ENCODE measurements at regions not wholly inside any gene's neighbourhood (a gene's known extent, or its start where the extent isn't known, plus 50 kb on each side); places are given as distances from the start of the nearest gene placed in this dataset.

GRCh38 chr7:39810710-39811109 lies 139.3 kb upstream of the CDK13 start:
- Histone ChIP-seq H3K4me2 (ENCODE audit: low read length) (peak overlapping the region; percentile 44), H3K27ac (ENCODE audit: low read depth, low read length) (no peak overlapping the region), H3K9me2 (ENCODE audit: insufficient read depth) (no peaks in the 10 kb centered on the region), H3K27me3 (ENCODE audit: insufficient read depth, low read length) (peaks cover 7% of the 10 kb centered on the region), H4K20me1 (ENCODE audit: insufficient read depth) (no peaks in the 10 kb centered on the region), H2AFZ (ENCODE audit: low read depth, low read length, poor library complexity, severe bottlenecking) (peak overlapping the region; percentile 63), H3K36me3 (ENCODE audit: control insufficient read depth in 1 of 2, insufficient read depth in 2 of 2, low read length in 2 of 2) (no peaks in the 10 kb centered on the region), H3K4me1 (ENCODE audit: control insufficient read depth in 1 of 2, insufficient read depth in 2 of 2, low read length in 2 of 2) (peaks cover 5 to 12% of the 10 kb centered on the region in 2 experiments; a peak in 3 of 4 replicates), H3K79me2 (ENCODE audit: insufficient read depth, low read length) (no peaks in the 10 kb centered on the region), H3K9ac (ENCODE audit: low read length) (no peak overlapping the region), H3K9me3 (ENCODE audit: control insufficient read depth in 1 of 2, insufficient read depth in 1 of 2, low read depth in 1 of 2, low read length in 2 of 2) (no peaks in the 10 kb centered on the region), H3K4me3 (replicated peaks in 1 of 2; ENCODE audit: low read depth in 1 of 2, low read length in 2 of 2) (no peak overlapping the region)
- CTCF ChIA-PET, result interaction anchor here (1.1 to 1.3 kb wide), 2 partner anchors 230 to 242 kb away, joined by 4 read pairs; no protein-coding TSS in a partner anchor
- TF ChIP-seq TCF7L2 (IDR thresholded peaks at IDR 0.05; ENCODE audit: borderline replicate concordance, extremely low read depth, insufficient read depth, insufficient read length), result no peak
- no peak for TF ChIP-seq POLR2A (IDR thresholded peaks at IDR 0.05; ENCODE audit: borderline replicate concordance, extremely low read depth, insufficient read depth, insufficient read length)
- no peak for TF ChIP-seq ZFX (IDR thresholded peaks at IDR 0.05)
- no peak for TF ChIP-seq RAD21 (IDR thresholded peaks at IDR 0.05; ENCODE audit: low read depth)
- TF ChIP-seq REST (IDR thresholded peaks at IDR 0.05; ENCODE audit: low read depth), result no peak
- TF ChIP-seq EZH2phosphoT487 (IDR thresholded peaks at IDR 0.05; ENCODE audit: borderline replicate concordance), result no peak
- TF ChIP-seq MAX (IDR thresholded peaks at IDR 0.05), result no peak
- no peak for TF ChIP-seq EGR1 (IDR thresholded peaks at IDR 0.05; ENCODE audit: low read depth)
- no peak for TF ChIP-seq SIN3A (IDR thresholded peaks at IDR 0.05; ENCODE audit: low read depth)
- TF ChIP-seq POLR2AphosphoS5 (IDR thresholded peaks at IDR 0.05; ENCODE audit: low read depth, low read length), result no peak
- BruUV-seq (replicated peaks), result no TSS peak
- POLR2A ChIA-PET, result no interaction called here
- ATAC-seq, result peak; percentile 29; the same call in 1 of the 2 replicates
- RAD21 ChIA-PET (ENCODE audit: low non-redundant PET in 1 of 2, low total read pairs in 2 of 2, uncharacterized antibody in 2 of 2, unreplicated experiment in 2 of 2), result interaction anchor here in 1 of 2 experiments (0.8 kb wide), 1 partner anchor 86 kb away, joined by 3 read pairs; no protein-coding TSS in a partner anchor
- no peak for DNase-seq (ENCODE audit: low read depth, low spot score)
- intact Hi-C loops (cut with micrococcal nuclease), result no loop called here
